Caco-2 (cell line): ENCODE measurements at regions not wholly inside any gene's neighbourhood (a gene's known extent, or its start where the extent isn't known, plus 50 kb on each side); places are given as distances from the start of the nearest gene placed in this dataset.

Source experiments
- BruUV-seq: library from RNA; stranded (reverse); fragments of 400-500 nt; replicated peaks from 2 replicates; lab custom pipeline; 2021; lab: Mats Ljungman, UMichigan
- CTCF ChIA-PET: fragments of 300-600 bp; sonication (Branson Sonifier 250); formaldehyde crosslinking; loops from one replicate; lab custom pipeline; 2022; ENCODE audit warnings: antibody characterized with exemption; lab: Charles Lee
- POLR2A ChIA-PET: fragments of 300-600 bp; sonication (Branson Sonifier 250); formaldehyde crosslinking; loops from one replicate; lab custom pipeline; 2022; ENCODE audit warnings: antibody characterized with exemption; lab: Charles Lee
- DNase-seq, 2 experiments: peaks; one replicate each; pipeline versions ENCODE4 v3.0.0 to v3.0.0-alpha.2; 2020 to 2022
- H3K27me3 ChIP-seq: replicated peaks from 2 replicates; pipeline ENCODE4 v1.6.0; 2011; ENCODE audit warnings: low read length; ENCODE audit not compliant: control insufficient read depth, insufficient read depth
- H3K36me3 ChIP-seq: 2 replicates; pipeline ENCODE4 v1.5.1; 2011; ENCODE audit warnings: low read length; ENCODE audit not compliant: control insufficient read depth, insufficient read depth
- H3K4me1 ChIP-seq: fragments of 250-450 bp; sonication (Bioruptor Pico); 2 replicates; pipeline ENCODE4 v1.5.1; 2020; ENCODE audit warnings: mild to moderate bottlenecking
- H3K4me3 ChIP-seq: 2 replicates; pipeline ENCODE4 v1.5.1; 2011; ENCODE audit warnings: low read depth, mild to moderate bottlenecking, control low read depth, low read length
- H3K9me3 ChIP-seq: fragments of 250-450 bp; sonication (Bioruptor Pico); 2 replicates; pipeline ENCODE4 v1.5.1; 2020; ENCODE audit warnings: mild to moderate bottlenecking, moderate library complexity
- H3K27ac Mint-ChIP-seq: one replicate; pipeline ENCODE4 v1.8.0; 2022; ENCODE audit warnings: mixed read lengths; ENCODE audit not compliant: unreplicated experiment
- H3K27me3 Mint-ChIP-seq: one replicate; pipeline ENCODE4 v1.8.0; 2022; ENCODE audit warnings: mixed read lengths; ENCODE audit not compliant: insufficient read depth, unreplicated experiment
- H3K36me3 Mint-ChIP-seq: one replicate; pipeline ENCODE4 v1.8.0; 2022; ENCODE audit warnings: mild to moderate bottlenecking, mixed read lengths; ENCODE audit not compliant: insufficient read depth, unreplicated experiment
- H3K4me1 Mint-ChIP-seq: one replicate; pipeline ENCODE4 v1.8.0; 2022; ENCODE audit warnings: low read depth, mixed read lengths; ENCODE audit not compliant: unreplicated experiment
- H3K4me3 Mint-ChIP-seq: one replicate; pipeline ENCODE4 v1.8.0; 2022; ENCODE audit warnings: mild to moderate bottlenecking, moderate library complexity, mixed read lengths; ENCODE audit not compliant: unreplicated experiment
- H3K9me3 Mint-ChIP-seq: one replicate; pipeline ENCODE4 v1.8.0; 2022; ENCODE audit warnings: mixed read lengths; ENCODE audit not compliant: unreplicated experiment
- CTCF ChIP-seq, 2 experiments: fragments of 200-600 bp in 1 of 2; IDR thresholded peaks; 1 replicate in 1 of 2; 2 replicates in 1 of 2; pipeline versions ENCODE4 v1.5.1 to v1.8.0; 2011 to 2022; ENCODE audit warnings: antibody characterized with exemption in 1 of 2, control low read depth in 1 of 2, inconsistent platforms in 1 of 2, low read depth in 1 of 2, low read length in 1 of 2, mild to moderate bottlenecking in 1 of 2, moderate library complexity in 1 of 2; ENCODE audit not compliant: insufficient read depth in 1 of 2, severe bottlenecking in 1 of 2, unreplicated experiment in 1 of 2
- intact Hi-C: fragments of 100-400 bp; cut with micrococcal nuclease; formaldehyde crosslinking; loops from one replicate; pipeline ENCODE4 v1.10.0; 2022; ENCODE audit not compliant: unreplicated experiment

DNA sequence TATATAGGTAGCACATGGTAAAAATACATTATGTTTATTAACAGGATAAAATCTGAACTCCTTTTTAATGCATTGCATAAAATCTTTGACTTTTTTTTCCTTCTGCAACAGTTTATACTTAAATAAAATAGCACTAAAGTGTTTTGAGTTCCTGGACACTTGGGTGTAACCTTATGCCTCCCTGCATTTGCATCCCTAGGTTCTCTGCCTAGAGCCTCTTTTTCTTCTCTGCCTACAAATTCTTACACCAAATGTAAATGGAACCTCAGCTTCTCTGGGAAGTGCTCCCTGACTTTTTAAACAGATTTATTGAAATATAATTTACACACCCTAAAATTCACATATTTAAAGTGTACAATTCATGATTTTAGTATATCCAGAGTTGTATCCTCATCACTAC is 1017.6 kb downstream of the CNTNAP5 start:
- Histone ChIP-seq H3K9me3 (no peaks in the 10 kb centered on the region), H3K4me1 (no peaks in the 10 kb centered on the region), H3K4me3 (no peak overlapping the region), H3K27me3 (no peaks in the 10 kb centered on the region), H3K36me3 (no peaks in the 10 kb centered on the region)
- Mint-ChIP-seq H3K4me1 (no peaks in the 10 kb centered on the region), H3K9me3 (no peaks in the 10 kb centered on the region), H3K4me3 (no peak overlapping the region), H3K27ac (no peak overlapping the region), H3K27me3 (peaks cover 9% of the 10 kb centered on the region), H3K36me3 (no peaks in the 10 kb centered on the region)
- intact Hi-C loops = no loop called here
- ChIA-PET CTCF (no interaction called here), POLR2A (no interaction called here)
- TF ChIP-seq CTCF (IDR thresholded peaks at IDR 0.05; ENCODE audit: insufficient read depth in 1 of 2, low read depth in 1 of 2, low read length in 1 of 2, severe bottlenecking in 1 of 2, unreplicated experiment in 1 of 2) = no peak
- no peak for DNase-seq
- BruUV-seq = no TSS peak

GRCh38 chr2:125070726-125071505 is 1045.8 kb downstream of the CNTNAP5 start:
- no peak overlapping the region for H3K4me3 Mint-ChIP-seq
- no peaks in the 10 kb centered on the region for H3K9me3 Mint-ChIP-seq
- H3K27me3 ChIP-seq = no peaks in the 10 kb centered on the region
- ChIA-PET CTCF (no interaction called here), POLR2A (no interaction called here)
- peaks cover 8% of the 10 kb centered on the region for H3K9me3 ChIP-seq
- H3K27me3 Mint-ChIP-seq = no peaks in the 10 kb centered on the region
- no peaks in the 10 kb centered on the region for H3K4me1 ChIP-seq
- no peaks in the 10 kb centered on the region for H3K36me3 Mint-ChIP-seq
- H3K27ac Mint-ChIP-seq = no peak overlapping the region
- H3K36me3 ChIP-seq = no peaks in the 10 kb centered on the region
- BruUV-seq = no TSS peak
- TF ChIP-seq CTCF (IDR thresholded peaks at IDR 0.05; ENCODE audit: insufficient read depth in 1 of 2, low read depth in 1 of 2, low read length in 1 of 2, severe bottlenecking in 1 of 2, unreplicated experiment in 1 of 2) = no peak
- no peak for DNase-seq
- no peaks in the 10 kb centered on the region for H3K4me1 Mint-ChIP-seq
- intact Hi-C loops = no loop called here
- no peak overlapping the region for H3K4me3 ChIP-seq

GRCh38 chr2:125073440-125073839 is 1048.4 kb downstream of the CNTNAP5 start:
- no peaks in the 10 kb centered on the region for H3K36me3 Mint-ChIP-seq
- POLR2A ChIA-PET = no interaction called here
- no peak for TF ChIP-seq CTCF (IDR thresholded peaks at IDR 0.05; ENCODE audit: insufficient read depth in 1 of 2, low read depth in 1 of 2, low read length in 1 of 2, severe bottlenecking in 1 of 2, unreplicated experiment in 1 of 2)
- no peak overlapping the region for H3K27ac Mint-ChIP-seq
- BruUV-seq = no TSS peak
- no peaks in the 10 kb centered on the region for H3K36me3 ChIP-seq
- no peaks in the 10 kb centered on the region for H3K4me1 Mint-ChIP-seq
- CTCF ChIA-PET = no interaction called here
- no peak overlapping the region for H3K4me3 ChIP-seq
- no peak for DNase-seq
- peaks cover 8% of the 10 kb centered on the region for H3K9me3 ChIP-seq
- no peaks in the 10 kb centered on the region for H3K4me1 ChIP-seq
- intact Hi-C loops = no loop called here
- H3K27me3 Mint-ChIP-seq = no peaks in the 10 kb centered on the region
- no peaks in the 10 kb centered on the region for H3K27me3 ChIP-seq
- no peak overlapping the region for H3K4me3 Mint-ChIP-seq
- H3K9me3 Mint-ChIP-seq = peaks cover 9% of the 10 kb centered on the region
